NCI-H1436 treated with DMSO at 0.1 percent for 48 hours (cell line): ENCODE measurements at regions not wholly inside any gene's neighbourhood (a gene's known extent, or its start where the extent isn't known, plus 50 kb on each side); places are given as distances from the start of the nearest gene placed in this dataset.

Experiments used
- DNase-seq: peaks from one replicate; lab custom pipeline; 2025; lab: John Stamatoyannopoulos, UW

GRCh38 chr7:131223151-131223550 is 104.5 kb upstream of the MKLN1 start:
- DNase-seq: no peak

- DNase-seq: no peak
Measured at GRCh38 chr7:131224996-131225395, 102.7 kb upstream of the MKLN1 start.

- DNase-seq: no peak
Measured at GRCh38 chr7:131225619-131226513, 101.8 kb upstream of the MKLN1 start.

- no peak for DNase-seq
Measured at GRCh38 chr7:131226514-131226865, 101.2 kb upstream of the MKLN1 start.

GRCh38 chr7:131231381-131232220 is 96.1 kb upstream of the MKLN1 start:
- no peak for DNase-seq

- no peak for DNase-seq
Measured at GRCh38 chr7:131232768-131233167, 94.9 kb upstream of the MKLN1 start.

GRCh38 chr7:131233193-131233592 is 94.5 kb upstream of the MKLN1 start:
- no peak for DNase-seq

DNA sequence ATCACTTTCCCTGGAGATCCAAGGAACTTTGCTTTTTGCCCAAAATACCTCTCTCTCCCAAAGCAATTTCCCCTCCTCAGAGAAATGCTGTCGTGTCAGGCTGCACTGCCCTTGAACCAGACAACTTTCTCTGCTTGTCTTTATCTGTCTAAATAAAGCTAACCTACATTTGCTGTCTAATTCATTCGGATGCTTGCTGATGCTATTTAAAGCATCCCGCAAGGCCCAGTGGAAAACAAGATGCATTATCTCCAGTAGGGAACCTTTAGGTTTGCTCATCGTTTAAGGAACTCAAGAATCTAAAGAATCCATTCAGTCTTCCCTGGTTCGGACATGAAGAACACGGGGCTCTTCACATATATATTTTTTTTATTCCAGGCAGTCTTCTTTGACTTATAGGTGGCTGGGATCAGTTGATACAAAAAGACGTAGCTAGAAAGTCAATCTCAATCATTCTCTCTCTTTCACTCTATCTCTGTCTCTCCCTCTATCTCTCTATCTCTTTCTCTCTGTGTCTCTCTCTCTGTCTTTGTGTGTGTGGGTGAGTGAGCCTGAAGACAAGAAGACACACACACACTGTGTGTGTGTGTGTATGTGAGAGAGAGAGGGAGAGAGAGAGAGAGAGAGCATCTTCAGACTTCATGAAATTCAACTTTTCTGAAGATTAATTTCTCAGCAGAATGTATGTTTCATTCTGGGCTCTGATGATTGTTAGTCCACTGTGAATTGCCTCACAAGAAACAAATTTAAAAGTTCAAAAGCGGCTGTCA is 92.8 kb upstream of the MKLN1 start:
- DNase-seq: no peak

DNA sequence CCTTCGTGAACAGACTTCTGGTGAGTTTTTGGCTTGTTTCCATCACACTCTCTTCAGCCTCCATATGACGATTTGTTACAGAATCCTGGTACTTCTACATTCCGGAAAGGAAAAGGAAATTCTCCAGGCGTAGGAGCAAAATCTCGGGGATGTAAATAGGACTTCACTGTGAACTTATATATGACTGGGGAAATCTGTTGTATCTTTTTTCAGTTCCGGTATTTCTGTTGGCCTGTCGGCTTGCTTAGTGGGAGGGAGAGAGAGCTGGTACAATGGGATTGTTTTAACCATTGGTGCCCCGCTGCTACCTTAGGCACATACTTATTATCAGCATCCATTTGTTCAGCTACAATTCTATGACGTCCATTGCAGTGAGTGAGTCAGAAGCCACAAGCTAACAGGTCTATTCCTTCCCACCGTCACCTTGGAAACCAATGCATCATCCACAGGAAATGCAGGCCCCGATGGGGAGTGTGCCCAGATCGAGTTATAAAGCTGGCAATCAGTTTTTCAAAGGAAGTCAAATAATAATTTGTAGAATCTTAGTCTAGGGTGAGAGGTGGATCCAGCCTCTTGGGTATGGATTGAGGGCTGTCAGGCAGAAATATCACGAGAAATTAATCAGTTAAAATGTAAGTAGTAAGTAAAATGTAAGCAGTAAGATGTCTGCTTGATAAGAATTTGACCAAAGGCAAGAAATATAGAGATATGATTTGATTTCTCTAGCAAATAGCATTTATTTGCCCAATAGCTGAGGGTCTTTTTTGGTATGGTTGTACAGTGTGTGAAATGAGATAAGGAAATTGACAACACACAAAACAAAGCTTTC is 92.0 kb upstream of the MKLN1 start:
- peak; percentile 48 for DNase-seq

- DNase-seq: no peak
Measured at GRCh38 chr7:131236318-131236672, 91.4 kb upstream of the MKLN1 start.

DNA sequence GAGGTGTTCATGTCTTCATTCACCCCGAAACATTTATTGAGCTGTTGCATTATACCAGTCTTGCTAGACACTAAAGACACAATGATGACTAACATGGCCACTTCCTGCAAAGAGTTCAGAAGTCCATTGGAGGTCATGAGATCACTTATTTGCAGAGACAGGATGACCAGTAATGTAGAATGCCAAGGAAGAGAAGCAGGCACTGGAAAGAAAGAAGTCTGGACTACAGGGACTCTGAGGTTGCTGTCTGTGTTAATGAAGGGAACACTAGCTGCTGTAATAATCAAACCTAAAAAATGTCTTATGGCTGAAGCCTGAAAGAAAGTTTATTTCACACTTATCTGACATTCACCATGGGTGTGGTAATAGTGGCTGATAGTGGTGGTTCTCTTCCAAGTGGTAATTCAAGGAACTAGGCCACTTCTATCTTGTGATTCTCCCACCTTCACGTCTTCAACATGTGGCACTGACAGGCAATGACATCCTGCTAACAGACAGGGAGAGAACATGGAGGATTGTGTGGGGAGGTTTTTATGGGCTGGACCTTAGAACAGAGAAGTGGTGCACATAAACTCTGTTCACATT is 89.2 kb upstream of the MKLN1 start:
- DNase-seq: no peak

- no peak for DNase-seq
Measured at GRCh38 chr7:131241386-131241785, 86.3 kb upstream of the MKLN1 start.

- DNase-seq: no peak
Measured at GRCh38 chr7:131242123-131242650, 85.5 kb upstream of the MKLN1 start.

DNA sequence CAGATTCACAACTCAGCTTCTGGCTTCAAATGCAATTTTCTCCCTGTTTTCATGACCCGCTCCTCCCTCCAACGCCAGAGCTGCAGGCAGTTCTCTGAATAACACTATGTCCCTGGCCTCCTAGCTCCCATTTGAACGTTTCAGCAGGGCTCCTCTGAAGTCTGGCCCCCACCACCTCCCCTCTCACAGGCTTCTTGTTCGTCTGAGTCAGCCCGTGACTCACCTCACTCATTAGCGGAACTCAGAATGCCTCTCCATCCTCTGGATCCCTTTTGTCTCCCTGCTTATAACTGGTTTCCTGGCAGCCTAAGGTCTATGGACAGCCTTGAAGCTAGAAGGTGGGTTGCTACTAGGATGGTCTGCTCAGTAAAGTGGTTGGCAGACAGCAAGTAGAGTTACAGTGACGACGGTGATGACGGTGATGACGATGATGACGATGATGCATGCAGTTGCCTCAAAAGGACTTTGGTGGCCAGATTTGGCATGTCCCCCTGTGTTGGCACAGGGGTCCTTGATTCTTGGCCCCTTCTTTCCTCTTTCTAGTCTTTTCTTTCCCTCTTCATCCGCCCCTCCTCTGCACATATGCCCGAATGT is 83.3 kb upstream of the MKLN1 start:
- DNase-seq: no peak

GRCh38 chr7:131249003-131249402 is 78.7 kb upstream of the MKLN1 start:
- DNase-seq: no peak

DNA sequence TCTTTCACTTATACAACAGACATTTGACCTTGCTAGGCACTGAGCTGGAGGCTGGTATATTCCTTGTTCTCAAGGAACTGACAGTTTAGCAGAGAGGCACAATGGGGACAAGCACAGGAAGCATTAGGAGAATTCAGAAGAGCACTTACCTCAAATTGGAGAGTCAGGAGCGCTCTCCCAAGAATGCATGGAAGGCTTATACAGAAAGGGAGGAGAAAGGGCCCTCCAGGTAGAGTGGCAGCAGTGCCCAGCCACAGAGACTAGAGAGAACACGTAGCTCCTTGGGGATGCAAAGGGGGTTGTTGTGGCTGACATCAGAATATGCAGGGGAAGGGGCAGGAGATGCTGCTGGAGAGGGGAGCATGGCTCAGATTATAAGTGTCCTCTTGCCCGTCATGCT is 78.2 kb upstream of the MKLN1 start:
- no peak for DNase-seq

DNA sequence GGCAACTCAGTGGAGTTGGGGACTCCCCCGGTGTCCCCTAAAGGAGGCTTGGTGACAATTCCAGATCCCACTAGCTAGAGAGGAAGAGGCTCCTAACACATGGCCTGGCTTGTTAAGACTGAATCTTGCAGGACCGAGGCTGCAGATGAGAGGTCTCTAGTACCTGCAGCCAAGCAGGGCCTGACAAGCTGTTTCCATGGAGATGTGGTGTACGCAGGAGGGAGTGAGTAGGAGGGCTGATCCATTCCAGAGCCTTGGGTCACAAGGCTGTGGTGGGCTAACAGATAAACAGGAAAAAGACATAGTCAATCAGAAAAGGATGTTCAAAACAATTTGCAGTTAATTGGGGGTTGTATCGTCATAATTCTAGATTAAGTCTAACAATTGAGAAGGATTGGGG is 77.3 kb upstream of the MKLN1 start:
- DNase-seq: no peak

- DNase-seq: no peak
Measured at GRCh38 chr7:131251371-131251770, 76.3 kb upstream of the MKLN1 start.

- no peak for DNase-seq
Measured at GRCh38 chr7:131252976-131253375, 74.7 kb upstream of the MKLN1 start.

- DNase-seq: no peak
Measured at GRCh38 chr7:131254211-131254610, 73.5 kb upstream of the MKLN1 start.

- no peak for DNase-seq
Measured at GRCh38 chr7:131255242-131255641, 72.4 kb upstream of the MKLN1 start.
